Liver (tissue), 8 donors: ENCODE measurements at regions not wholly inside any gene's neighbourhood (a gene's known extent, or its start where the extent isn't known, plus 50 kb on each side); places are given as distances from the start of the nearest gene placed in this dataset.

ENCODE experiments used
- DNase-seq: peaks from one replicate; pipeline ENCODE4 v3.0.0-alpha.2; 2017; ENCODE audit warnings: low spot score
- H3K27ac ChIP-seq, 2 donors: one replicate each; pipeline ENCODE4 v1.7.0; 2013; ENCODE audit warnings: inconsistent platforms in 2 of 2, low read length in 2 of 2, control low read depth in 1 of 2, low read depth in 1 of 2, mild to moderate bottlenecking in 1 of 2
- H3K27me3 ChIP-seq, 4 donors: one replicate each; pipeline versions ENCODE4 v1.6.1 to v1.7.0; 2013; ENCODE audit warnings: low read length in 3 of 4, inconsistent platforms in 1 of 4, mild to moderate bottlenecking in 1 of 4, moderate library complexity in 1 of 4; ENCODE audit not compliant: control insufficient read depth in 4 of 4, insufficient read depth in 4 of 4
- H3K36me3 ChIP-seq, 4 donors: one replicate each; pipeline versions ENCODE4 v1.6.1 to v1.7.0; 2013; ENCODE audit warnings: low read length in 3 of 4, mild to moderate bottlenecking in 3 of 4, low read depth in 1 of 4, moderate library complexity in 1 of 4; ENCODE audit not compliant: control insufficient read depth in 4 of 4, insufficient read depth in 3 of 4
- H3K4me1 ChIP-seq, 4 donors: one replicate each; pipeline versions ENCODE4 v1.6.1 to v1.7.0; 2013; ENCODE audit warnings: low read length in 3 of 4, mild to moderate bottlenecking in 3 of 4, moderate library complexity in 1 of 4; ENCODE audit not compliant: control insufficient read depth in 4 of 4, insufficient read depth in 4 of 4
- H3K4me3 ChIP-seq, 3 donors: one replicate each; pipeline versions ENCODE4 v1.6.1 to v1.7.0; 2013; ENCODE audit warnings: low read length in 3 of 3, control low read depth in 1 of 3, low read depth in 1 of 3, mild to moderate bottlenecking in 1 of 3
- H3K9ac ChIP-seq, 2 donors: one replicate each; pipeline ENCODE4 v1.7.0; 2013; ENCODE audit warnings: low read length in 2 of 2, mild to moderate bottlenecking in 2 of 2, moderate library complexity in 2 of 2, control low read depth in 1 of 2, low read depth in 1 of 2
- H3K9me3 ChIP-seq, 4 donors: one replicate each; pipeline versions ENCODE4 v1.6.1 to v1.7.0; 2013; ENCODE audit warnings: low read length in 3 of 4; ENCODE audit not compliant: control insufficient read depth in 4 of 4
- ATF3 ChIP-seq: IDR thresholded peaks from 2 replicates; pipeline ENCODE4 v1.6.1; 2016; ENCODE audit warnings: antibody characterized with exemption
- EGR1 ChIP-seq, 2 donors: IDR thresholded peaks; 2 replicates each; pipeline ENCODE4 v1.6.1; 2016 to 2018; ENCODE audit warnings: antibody characterized with exemption in 2 of 2, low read depth in 2 of 2
- FOXA1 ChIP-seq: IDR thresholded peaks from 2 replicates; pipeline ENCODE4 v1.6.1; 2016; ENCODE audit warnings: antibody characterized with exemption
- FOXA2 ChIP-seq: IDR thresholded peaks from 2 replicates; pipeline ENCODE4 v1.6.1; 2016; ENCODE audit warnings: antibody characterized with exemption
- HNF4A ChIP-seq, 2 donors: conservative IDR thresholded peaks; 2 replicates each; pipeline ENCODE4 v1.6.1; 2016; ENCODE audit warnings: antibody characterized with exemption in 2 of 2, mild to moderate bottlenecking in 2 of 2
- HNF4G ChIP-seq: IDR thresholded peaks from 2 replicates; pipeline ENCODE4 v1.6.1; 2016; ENCODE audit warnings: antibody characterized with exemption
- JUND ChIP-seq, 2 donors: IDR thresholded peaks; 2 replicates each; pipeline ENCODE4 v1.6.1; 2016; ENCODE audit warnings: antibody characterized with exemption in 2 of 2
- NR2F2 ChIP-seq: IDR thresholded peaks from 2 replicates; pipeline ENCODE4 v1.6.1; 2016; ENCODE audit warnings: antibody characterized with exemption
- RAD21 ChIP-seq, 2 donors: IDR thresholded peaks; 2 replicates each; pipeline ENCODE4 v1.6.1; 2016; ENCODE audit warnings: antibody characterized with exemption in 2 of 2, mild to moderate bottlenecking in 2 of 2
- REST ChIP-seq: IDR thresholded peaks from 2 replicates; pipeline ENCODE4 v1.6.1; 2016; ENCODE audit warnings: antibody characterized with exemption, mild to moderate bottlenecking
- SP1 ChIP-seq: IDR thresholded peaks from 2 replicates; pipeline ENCODE4 v1.6.1; 2018; ENCODE audit warnings: antibody characterized with exemption, mild to moderate bottlenecking
- ZBTB33 ChIP-seq: IDR thresholded peaks from 2 replicates; pipeline ENCODE4 v1.6.1; 2016; ENCODE audit warnings: antibody characterized with exemption
- WGBS: extraction: QIAGEN DNeasy Blood & Tissue Kit; methylation state at CpG from one replicate; pipeline ENCODE4 v1.1.7; 2013; 5-methylcytosine and 5-hydroxymethylcytosine counted together
- TF ChIP-seq, protein P1 (sequence below): IDR thresholded peaks from 2 replicates; pipeline ENCODE4 v1.6.1; 2016; ENCODE audit warnings: antibody characterized with exemption
- TF ChIP-seq, protein P2 (sequence below): fragments of 150-350 bp; IDR thresholded peaks from 2 replicates; pipeline ENCODE4 v1.5.1; 2017; ENCODE audit warnings: improper control_type of control experiment, low read depth, low read length; ENCODE audit not compliant: missing input control
- donor health status: healthy.
- donor health status: healthy.
- donor health status: healthy.
- donor health status: healthy.
- donor health status: healthy.

GRCh38 chrX:40448793-40449192, 132.0 kb upstream of the ATP6AP2 start:
- Histone ChIP-seq H3K27me3 (no peaks in the 10 kb centered on the region), H3K36me3 (no peaks in the 10 kb centered on the region), H3K4me1 (no peaks in the 10 kb centered on the region), H3K4me3 (no peak overlapping the region), H3K9me3 (peaks cover 0 to 3% (median 0%) of the 10 kb centered on the region in 4 donors), H3K9ac (no peak overlapping the region), H3K27ac (no peak overlapping the region)
- DNase-seq: no peak
- TF ChIP-seq REST: no peak
- TF ChIP-seq, protein P1, sequence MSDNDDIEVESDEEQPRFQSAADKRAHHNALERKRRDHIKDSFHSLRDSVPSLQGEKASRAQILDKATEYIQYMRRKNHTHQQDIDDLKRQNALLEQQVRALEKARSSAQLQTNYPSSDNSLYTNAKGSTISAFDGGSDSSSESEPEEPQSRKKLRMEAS: no peak
- no peak for TF ChIP-seq RAD21 (IDR thresholded peaks at IDR 0.05)
- no peak for TF ChIP-seq SP1
- no peak for TF ChIP-seq NR2F2
- no peak for TF ChIP-seq FOXA2
- no peak for TF ChIP-seq HNF4A (conservative IDR thresholded peaks at IDR 0.05)
- no peak for TF ChIP-seq ATF3
- WGBS: 93% methylated on average over 6 of the region's 6 CpGs

DNA sequence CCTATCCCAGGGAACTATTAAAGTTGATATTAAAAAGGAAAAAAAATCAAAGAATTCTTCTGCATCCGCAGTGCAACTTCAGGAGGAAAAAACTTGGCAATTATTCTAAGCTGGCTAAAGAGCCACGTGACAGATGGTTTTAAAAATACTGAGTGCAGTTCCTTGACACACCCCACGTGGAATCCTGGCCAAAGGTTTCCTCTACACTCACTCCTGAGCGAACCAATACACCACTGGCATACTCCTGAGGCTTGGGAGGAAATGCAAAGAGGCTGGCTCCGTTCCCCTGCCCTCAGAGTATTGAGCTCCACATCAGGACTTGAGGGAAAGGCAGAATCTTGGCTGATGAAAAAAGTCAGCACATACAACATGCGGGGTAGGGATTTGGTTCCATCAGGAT, 133.8 kb upstream of the ATP6AP2 start:
- Histone ChIP-seq H3K4me3 (no peak overlapping the region), H3K27me3 (no peaks in the 10 kb centered on the region), H3K4me1 (no peaks in the 10 kb centered on the region), H3K27ac (no peak overlapping the region), H3K36me3 (no peaks in the 10 kb centered on the region), H3K9ac (no peak overlapping the region), H3K9me3 (peaks cover 0 to 3% (median 0%) of the 10 kb centered on the region in 4 donors)
- WGBS: 73% methylated on average over 6 of the region's 6 CpGs
- no peak for DNase-seq
- TF ChIP-seq, protein P1: no peak
- TF ChIP-seq JUND (IDR thresholded peaks at IDR 0.05): no peak
- no peak for TF ChIP-seq HNF4A (conservative IDR thresholded peaks at IDR 0.05)
- no peak for TF ChIP-seq ZBTB33
- no peak for TF ChIP-seq FOXA1
- TF ChIP-seq, protein P2, sequence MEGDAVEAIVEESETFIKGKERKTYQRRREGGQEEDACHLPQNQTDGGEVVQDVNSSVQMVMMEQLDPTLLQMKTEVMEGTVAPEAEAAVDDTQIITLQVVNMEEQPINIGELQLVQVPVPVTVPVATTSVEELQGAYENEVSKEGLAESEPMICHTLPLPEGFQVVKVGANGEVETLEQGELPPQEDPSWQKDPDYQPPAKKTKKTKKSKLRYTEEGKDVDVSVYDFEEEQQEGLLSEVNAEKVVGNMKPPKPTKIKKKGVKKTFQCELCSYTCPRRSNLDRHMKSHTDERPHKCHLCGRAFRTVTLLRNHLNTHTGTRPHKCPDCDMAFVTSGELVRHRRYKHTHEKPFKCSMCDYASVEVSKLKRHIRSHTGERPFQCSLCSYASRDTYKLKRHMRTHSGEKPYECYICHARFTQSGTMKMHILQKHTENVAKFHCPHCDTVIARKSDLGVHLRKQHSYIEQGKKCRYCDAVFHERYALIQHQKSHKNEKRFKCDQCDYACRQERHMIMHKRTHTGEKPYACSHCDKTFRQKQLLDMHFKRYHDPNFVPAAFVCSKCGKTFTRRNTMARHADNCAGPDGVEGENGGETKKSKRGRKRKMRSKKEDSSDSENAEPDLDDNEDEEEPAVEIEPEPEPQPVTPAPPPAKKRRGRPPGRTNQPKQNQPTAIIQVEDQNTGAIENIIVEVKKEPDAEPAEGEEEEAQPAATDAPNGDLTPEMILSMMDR: no peak
- no peak for TF ChIP-seq EGR1 (IDR thresholded peaks at IDR 0.05; ENCODE audit: low read depth in 2 of 2)
- TF ChIP-seq RAD21 (IDR thresholded peaks at IDR 0.05): no peak
- no peak for TF ChIP-seq HNF4G
- TF ChIP-seq REST: no peak
